ENCODE measurements at regions not wholly inside any gene's neighbourhood (a gene's known extent, or its start where the extent isn't known, plus 50 kb on each side); places are given as distances from the start of the nearest gene placed in this dataset.
"Not testable (repeated sequence)": the region's sequence is repeated elsewhere in the genome, so short reads cannot be mapped to it uniquely, and the experiment has no call there.

DNA sequence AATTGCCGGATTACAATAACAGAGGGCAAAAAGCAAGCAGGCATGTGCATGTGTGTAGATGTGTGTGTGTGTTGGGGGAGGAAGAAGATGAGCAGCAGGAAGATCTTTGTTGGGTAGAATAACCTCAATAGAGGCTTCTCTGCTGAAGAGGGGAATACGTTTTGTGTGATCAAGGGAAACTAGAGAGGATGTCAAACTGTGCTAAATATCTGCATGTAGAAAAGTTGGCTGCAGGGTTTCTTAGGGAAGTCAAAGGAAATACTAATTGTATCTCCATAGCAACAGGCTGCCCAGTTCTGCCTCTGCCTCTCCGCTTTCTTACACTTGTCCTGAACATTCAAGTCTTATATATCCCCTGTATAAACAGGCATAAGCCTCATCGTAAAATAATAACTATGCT is 190.1 kb upstream of the RND3 start:
- no peak for DNase-seq

DNA sequence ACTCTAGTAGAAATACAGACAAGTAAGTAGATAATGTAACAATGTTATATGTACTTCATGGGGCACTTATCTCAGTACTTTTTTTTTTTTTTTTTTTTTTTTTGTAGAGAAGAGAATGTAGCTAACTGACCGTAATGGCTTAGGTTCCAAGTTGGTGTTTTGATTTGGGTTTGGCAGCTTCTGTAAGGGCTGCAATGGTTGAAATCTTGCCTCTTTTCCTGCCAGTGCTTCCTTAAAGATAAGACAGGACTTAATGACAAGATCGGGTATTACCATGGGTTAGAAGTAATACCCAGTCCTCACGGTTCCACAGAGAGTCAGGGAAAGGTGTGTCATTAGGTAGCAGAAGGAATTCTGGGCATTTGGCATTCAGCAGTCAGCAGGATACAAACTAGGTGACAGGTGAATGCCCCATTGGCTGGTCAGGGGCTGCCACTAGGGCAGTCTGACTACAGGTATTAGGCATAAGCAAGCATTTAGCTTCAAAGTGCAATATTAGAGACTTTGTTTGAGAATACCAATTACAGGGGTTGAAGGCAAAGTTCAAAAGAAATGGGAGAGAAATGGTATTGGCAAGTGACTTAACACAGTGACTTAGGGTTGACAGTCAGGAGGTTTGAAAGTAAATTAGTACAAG is 189.4 kb upstream of the RND3 start:
- DNase-seq: no peak

DNA sequence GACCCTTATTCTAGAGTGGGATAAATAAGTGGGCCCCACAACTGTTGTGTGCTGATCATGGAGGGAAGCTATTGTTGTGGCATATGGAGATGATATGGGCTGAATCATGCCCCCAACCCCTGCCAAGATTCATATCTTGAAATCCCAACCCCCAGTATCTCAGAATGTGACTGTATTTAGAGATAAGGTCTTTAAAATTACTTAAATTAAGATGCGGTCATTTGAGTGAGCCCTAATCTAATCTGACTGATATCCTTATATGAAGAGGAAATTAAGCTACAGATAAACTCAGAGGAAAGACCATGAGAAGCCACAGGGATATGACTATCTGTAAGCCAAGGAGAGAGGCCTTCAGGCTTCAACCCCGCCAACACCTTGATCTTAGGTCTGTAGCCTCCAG is 188.3 kb upstream of the RND3 start:
- DNase-seq: no peak

DNA sequence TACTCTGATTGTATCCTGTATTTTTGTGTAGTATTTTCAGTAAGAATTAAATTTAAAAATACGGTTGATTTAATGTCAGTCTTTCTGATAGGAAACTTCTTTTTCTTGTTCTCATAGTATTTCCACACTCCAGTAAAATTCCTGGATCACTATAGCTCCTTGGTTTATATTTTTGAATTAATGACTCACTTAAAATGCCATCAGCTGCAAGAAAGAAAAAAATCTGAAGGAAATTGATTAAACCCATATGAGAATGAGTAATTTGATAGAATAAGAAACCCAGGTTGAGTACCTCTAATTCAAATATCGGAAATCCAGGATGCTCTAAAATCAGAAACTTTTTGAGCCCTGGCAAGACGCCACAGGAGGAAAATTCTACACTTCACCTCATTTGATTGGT is 186.8 kb upstream of the RND3 start:
- DNase-seq: no peak

DNA sequence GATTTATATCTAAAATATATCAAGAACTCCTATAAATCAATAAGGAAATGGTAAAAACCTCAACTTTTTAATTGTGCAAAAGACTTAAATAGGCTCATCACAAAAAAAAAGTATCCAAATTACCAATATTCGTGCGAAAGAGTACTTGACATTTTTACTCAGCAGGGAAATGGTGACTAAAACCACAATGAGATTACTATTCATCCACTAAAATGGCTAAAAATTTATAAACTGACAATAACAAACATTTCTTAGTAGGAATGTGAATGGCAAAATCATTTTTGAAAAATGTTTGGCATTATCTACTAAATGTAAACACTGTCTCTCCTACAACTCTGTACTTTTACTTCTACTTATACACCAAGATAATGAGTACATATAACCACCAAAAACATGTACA is 184.8 kb upstream of the RND3 start:
- DNase-seq: no peak

DNA sequence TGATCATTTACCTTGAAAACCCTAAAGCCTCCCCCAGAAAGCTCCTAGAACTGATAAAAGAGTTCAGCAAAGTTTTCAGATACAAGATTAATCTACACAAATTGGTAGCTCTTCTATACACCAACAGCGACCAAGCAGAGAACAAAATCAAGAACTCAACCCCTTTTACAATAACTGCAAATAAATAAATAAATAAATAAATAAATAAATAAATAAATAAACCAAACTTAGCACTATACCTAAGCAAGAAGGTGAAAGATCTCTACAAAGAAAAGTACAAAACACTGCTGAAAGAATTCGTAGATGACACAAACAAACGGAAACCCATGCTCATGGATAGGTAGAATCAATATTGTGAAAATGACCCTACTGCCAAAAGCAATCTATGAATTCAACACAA is 182.0 kb upstream of the RND3 start:
- DNase-seq: no peak

DNA sequence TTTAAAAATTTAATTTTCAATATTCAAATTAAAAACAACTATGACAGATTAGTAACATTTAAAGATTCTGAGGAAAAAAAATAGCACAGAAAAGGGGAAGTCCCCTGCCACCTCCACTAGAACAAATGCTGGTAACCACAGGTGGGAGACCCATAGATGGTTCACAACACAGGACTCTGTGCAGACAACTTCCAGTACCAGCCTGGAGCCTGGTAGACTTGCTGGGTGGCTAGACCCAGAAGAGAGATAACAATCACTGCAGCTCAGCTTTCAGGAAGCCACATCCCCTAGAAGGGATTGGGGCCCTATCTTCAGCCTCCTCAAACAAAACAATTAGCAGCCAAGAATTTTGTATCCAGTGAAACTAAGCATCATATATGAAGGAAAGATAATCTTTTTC is 179.6 kb upstream of the RND3 start:
- DNase-seq: not testable (repeated sequence)

DNA sequence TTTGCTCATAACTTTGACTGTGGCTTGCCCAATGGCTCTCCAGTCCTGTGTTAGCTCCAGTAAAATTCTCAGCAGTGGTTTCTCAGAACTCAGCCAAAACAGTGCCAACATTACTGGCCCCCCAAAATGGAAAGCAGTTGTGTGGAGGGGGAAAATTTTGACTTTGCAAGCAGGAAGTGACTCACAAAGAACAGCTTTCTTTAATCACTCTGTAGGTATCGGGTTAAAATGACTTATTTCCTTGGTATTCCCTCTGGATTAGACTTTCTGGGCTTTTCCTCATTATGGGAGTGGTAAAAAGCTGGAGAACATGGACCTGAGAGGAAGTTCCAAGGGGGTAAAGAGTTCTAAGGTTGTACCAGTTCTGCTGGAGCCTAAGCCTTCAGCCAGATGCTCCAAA is 175.7 kb upstream of the RND3 start:
- DNase-seq: no peak

DNA sequence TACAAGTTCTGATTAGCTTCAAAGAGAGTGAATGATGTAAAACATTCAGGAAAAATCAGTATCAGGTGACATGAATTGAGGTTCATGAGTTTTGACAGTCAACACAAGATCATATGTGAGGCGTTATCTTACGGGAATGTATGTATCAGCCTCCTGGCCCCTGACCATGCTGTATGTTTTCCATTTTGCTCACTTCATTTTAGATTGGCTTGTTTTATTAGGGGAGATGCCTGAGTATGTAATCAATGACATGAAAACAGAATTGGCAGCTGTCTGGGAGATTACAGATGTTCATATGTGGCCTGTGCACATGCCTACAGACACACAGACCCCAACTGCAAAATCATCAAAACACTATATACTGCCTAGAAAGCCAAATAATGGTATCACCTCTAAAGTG is 168.5 kb upstream of the RND3 start:
- DNase-seq: no peak

DNA sequence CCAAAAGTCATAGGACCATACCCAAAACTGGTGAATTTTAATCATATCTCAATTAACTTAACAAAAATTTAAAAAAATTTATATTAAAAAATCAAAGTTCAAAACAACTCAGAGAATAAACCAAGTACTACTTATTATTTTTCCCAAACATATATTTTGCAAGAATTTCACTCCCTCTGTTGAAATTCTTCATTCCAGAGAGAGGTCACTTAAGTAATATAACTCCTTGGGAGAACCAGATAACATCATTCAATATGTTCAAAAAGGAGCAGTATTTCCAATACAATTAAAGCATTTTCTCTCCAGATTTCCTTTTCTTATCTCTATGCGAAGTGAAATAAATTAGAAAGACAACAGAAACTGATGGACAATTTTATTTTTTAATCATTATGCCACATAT is 165.9 kb upstream of the RND3 start:
- DNase-seq: no peak

DNA sequence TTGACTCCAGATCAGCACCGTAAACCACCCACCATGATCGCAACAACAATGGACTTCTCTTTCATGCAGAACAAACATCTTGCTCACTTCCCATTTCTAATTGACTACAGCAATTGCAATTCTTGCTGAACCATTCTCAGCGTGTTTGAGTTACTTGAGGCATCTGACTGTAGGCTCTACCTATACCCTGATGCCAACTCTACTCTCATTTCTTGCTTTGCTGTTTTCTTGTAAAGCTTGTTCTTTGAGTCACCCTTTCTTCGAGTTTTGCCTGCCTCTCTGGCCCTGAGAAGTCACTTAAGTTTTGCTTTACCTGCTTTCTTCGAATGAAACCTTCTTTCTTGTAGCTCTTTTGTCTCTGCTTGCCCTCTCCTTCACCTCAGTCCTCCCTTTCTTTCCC is 160.5 kb upstream of the RND3 start:
- no peak for DNase-seq

DNA sequence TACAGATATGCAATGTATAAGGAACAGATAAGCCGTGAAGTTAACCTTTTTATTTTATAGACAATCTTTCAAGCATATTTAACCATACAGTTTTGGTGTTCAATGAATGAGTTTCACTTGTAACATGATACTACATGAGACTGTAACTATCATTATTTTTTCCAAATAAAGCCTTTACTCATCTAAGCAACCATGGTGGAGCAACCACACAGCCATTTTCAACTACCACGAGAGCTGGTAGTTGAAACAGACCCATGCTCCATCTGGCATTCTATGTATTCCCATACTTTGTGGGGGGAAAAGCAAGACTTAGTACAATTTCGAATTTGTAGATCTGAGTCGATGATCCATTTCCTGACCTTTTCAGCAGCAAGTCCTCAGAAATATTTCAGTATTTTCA is 159.3 kb upstream of the RND3 start:
- no peak for DNase-seq

DNA sequence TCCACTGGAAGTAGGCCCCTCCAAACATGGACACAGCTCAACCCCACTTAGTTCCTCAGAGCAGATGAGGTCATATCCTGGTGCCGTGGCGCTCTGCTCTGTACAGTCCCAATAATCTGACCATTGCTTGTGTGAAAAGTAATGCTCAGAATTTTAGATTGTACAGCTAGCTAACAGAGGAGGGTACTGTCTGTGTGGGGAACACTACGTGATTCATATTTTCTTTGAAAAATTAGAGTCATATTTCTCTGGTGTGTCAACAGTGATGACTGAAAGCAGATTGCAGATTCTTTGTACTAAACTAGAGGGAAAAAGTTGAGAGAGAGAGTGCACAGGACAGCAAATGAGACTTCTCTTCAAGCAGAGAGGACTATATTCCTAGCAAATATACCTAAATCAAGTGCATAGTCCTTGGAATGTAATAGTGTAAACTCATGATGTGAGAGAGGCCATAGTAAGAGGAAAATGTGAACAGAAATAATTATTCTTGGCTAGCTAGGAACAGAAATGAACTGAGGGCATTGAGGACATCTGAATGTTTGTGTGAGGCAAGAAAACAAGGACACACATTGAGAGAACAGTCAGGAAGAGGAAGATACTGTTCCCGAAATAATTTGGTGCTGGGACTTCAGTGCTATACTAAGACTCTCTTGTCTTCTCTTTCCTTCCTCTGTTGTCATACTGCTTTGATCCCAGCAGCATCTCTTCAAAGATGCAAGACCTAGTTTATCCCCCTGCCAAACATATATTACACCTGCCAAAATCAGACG is 157.0 kb upstream of the RND3 start:
- DNase-seq: no peak

DNA sequence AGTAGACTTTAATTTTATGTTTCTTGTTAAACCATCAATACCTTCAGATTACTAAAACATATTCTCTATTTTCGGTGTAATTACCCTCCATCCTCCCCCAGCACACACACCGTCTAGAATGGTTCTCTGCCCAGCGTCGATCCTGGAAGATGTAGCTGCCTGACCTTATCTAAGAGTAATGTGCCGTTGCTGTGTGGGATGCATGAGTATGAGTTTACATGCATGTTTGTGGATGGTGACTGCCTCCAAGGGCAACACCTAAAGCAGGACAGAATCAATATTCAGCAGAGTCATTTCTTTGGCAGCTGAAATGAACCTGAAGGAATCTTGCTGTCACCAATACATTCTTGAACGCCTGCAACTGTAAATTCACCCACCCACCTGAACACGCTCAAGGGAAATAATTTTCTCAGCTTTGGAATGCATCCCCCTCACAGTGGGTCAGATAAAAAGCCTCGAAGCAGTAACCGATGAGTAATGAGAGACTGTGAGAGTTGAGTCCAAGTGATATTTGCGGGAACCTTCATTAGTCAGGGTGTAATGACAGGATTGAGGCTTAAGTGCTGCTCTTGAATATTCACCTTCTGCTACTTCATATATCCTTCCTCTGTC is 155.8 kb upstream of the RND3 start:
- DNase-seq: no peak

DNA sequence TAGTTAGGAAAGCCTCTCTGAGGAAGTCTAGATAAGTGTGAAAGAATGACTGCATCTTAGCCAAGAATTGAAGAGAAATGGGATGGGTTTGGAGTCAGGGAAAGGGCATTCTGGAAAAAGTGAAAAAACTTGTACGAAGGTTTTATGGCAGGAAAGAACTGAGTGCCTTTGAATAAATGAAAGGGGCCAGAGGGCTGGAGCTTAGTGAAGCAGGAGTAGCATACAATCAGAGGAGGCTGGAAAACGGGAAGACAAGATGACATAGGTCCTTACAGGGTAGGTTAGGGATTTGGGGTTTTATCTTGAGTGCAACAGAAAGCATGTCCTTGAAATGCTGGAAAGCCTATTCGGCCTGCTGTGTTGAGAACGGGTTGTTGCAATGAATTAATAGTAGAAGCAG is 152.6 kb upstream of the RND3 start:
- DNase-seq: no peak

DNA sequence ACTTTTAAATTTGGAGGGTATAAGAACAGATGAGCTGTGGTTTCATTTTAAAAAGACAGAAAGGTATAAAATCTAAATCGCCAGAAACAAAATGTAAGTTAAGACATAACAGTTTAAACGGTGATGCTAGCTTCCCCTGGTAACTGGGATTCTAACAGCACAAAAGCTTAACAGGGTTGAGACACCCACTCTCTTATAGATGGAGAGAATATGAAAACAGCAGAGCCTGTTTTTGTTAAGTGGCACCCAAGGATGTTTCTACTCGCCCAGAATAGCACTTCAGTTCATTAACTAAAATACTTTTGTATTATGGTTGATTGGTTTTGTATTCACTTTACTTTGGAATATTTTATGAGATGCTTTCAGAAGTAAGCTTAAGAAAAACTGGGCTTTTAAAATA is 151.9 kb upstream of the RND3 start:
- no peak for DNase-seq

DNA sequence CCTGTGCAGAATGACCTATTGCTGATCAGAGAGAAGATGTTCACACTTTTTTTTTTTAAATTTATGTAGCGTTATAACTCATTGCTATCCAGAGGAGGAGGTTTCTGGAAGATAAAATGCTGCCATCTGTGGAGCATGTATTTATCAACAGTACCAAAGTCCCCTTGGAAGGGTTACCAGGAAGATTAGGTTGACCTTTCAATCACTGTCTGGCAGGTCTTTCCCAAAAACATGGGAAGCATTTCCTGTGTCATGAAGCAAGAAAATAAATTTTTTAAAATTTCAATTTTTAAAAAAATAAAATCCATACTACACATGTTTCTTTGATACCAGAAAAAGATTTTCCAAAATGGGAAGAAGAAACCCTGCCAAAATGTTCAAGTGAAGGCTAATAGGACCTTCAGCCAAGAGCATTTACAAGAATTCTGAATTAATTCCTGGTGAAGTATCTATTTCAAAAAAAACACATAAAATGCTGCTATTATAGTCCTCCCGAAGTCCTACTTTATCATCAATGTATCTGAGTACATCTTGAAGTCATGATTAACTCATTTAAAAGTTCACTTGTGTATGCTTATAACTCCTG is 143.9 kb upstream of the RND3 start:
- DNase-seq: no peak

DNA sequence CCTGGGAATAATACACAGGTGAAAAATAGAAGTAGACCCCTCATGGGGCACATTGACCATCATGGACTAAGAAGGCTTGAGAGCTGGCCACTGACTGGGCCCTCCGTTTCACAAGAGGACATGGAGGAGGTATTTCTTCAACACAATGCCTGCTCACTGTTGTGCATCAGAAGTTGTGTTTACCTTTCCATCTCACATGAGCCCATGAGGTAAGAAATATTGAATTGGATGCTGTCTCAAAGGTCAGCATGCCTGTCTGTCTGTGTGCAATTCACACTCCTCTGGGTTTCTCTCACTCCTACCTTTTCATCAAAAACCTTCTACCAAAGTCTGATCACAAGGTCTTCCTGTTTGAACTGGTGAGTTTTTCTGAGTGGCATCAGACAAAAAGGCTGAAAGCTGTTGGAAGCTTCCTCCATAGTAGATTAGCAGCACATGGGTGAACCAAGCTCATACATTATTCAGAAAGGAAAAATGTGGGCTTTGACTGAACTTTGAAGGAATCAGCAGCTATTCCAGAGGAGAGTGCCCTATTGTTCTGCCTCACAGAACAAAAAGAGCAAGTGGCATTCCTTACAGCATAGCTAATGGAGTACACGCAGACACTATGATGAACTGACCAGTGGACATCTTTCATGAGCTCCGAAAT is 143.2 kb upstream of the RND3 start:
- peak in 14 of 56 donors; percentile 4 to 44 (median 11) for DNase-seq

DNA sequence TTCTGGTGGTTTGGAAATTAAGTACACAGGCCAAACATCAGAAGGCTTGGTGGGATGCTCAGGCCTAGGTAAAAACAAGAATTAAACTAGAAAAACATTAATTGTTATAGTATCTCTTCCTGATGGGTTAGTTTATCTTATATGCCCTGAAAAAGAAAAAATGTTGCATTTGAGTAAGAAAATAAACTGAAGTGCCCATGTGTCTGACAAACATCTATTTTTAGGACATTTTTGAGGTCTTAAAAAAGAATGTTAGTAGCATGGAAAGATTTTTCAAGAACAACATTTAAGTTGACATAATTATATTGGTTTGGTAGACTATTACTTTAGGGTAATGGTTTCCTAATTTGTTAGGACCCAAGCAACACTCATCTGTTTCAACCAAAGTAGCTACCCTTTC is 140.1 kb upstream of the RND3 start:
- no peak for DNase-seq

DNA sequence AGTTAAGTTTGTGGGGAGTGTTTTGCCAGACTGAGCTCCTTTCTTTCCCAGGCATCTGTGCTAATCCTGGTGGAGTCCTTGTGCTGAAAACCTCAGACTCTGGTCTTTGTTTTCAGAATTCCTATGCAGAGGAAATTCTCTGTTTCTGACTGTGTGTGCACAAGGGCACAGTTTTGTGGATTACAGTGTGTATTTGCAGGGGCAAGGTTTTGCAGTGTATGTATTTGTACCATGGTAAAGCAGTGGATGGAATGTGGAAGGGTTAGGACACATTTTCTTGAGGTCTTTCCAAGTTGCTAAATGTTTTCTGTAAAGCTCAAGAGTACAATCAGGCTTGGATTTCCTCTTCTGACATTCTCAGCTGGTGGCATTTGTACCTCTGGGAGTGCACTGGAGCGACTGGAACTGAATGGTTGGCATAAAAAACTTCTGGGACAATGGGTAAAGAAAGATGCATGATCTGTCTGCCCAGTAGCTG is 139.5 kb upstream of the RND3 start:
- no peak for DNase-seq

DNA sequence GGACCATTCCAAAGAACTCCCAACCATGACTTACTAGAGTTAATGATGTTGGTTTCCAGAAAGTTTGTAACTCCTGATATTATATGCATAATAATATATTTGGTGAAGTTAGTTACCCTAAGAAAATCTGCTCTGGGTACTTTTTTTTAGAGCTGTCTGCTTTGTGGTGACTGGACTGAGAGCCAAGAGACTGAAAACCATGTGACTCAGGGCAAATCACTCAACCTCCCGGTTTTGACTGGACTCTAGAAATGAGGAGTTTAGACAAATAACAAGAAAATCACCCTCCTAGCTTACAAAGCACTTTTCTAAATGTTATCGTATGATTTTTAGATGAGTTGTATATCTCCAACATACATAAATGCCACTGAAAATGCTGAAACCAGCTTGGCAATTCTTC is 138.3 kb upstream of the RND3 start:
- DNase-seq: no peak

DNA sequence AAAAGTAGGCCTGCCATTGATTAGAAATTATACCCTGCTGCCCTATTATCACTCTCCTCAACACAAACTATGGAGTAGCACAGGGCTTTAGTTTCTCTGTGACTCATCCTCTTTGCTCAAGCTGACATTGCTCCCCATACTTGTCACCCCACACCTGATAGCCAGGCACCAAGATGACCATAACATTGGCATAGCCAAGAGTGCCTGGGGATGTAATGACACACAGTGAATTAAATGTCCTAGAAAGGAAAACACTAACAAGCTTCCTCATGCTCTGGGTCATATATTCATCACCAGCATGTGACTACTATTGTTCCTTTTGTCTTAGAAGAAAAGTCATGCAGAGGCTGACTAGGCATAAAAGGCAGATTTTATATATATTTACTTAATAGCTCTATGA is 137.8 kb upstream of the RND3 start:
- DNase-seq: no peak

Measured in nucleus accumbens (tissue), 56 donors.